Endodermal cell (in vitro differentiated cells): ENCODE measurements at regions not wholly inside any gene's neighbourhood (a gene's known extent, or its start where the extent isn't known, plus 50 kb on each side); places are given as distances from the start of the nearest gene placed in this dataset.
A peak's percentile ranks its signal among the peaks of the same experiment; 100 is the strongest.

Experiments used
- DNase-seq: peaks from one replicate; pipeline ENCODE4 v3.0.0-alpha.2; 2017
- H3K27ac ChIP-seq: 2 replicates; pipeline ENCODE4 v1.5.1; 2013; ENCODE audit warnings: mild to moderate bottlenecking, low read depth, low read length, moderate library complexity
- H3K27me3 ChIP-seq: 2 replicates; pipeline ENCODE4 v1.6.1; 2013; ENCODE audit warnings: mild to moderate bottlenecking, low read length, moderate library complexity; ENCODE audit not compliant: insufficient read depth, control insufficient read depth, poor library complexity, severe bottlenecking
- H3K36me3 ChIP-seq: 2 replicates; pipeline ENCODE4 v1.7.0; 2013; ENCODE audit warnings: mild to moderate bottlenecking, low read length, moderate library complexity; ENCODE audit not compliant: control insufficient read depth, insufficient read depth
- H3K4me1 ChIP-seq: one replicate; pipeline ENCODE4 v1.7.0; 2013; ENCODE audit warnings: low read length; ENCODE audit not compliant: control insufficient read depth, insufficient read depth
- H3K4me3 ChIP-seq: 2 replicates; pipeline ENCODE4 v1.5.1; 2013; ENCODE audit warnings: mild to moderate bottlenecking, low read length, moderate library complexity
- H3K9ac ChIP-seq: 2 replicates; pipeline ENCODE4 v1.6.1; 2013; ENCODE audit warnings: mild to moderate bottlenecking, low read length, moderate library complexity; ENCODE audit not compliant: poor library complexity, severe bottlenecking; ENCODE audit errors: extremely low read depth
- H3K9me3 ChIP-seq: 2 replicates; pipeline ENCODE4 v1.6.1; 2013; ENCODE audit warnings: mild to moderate bottlenecking, low read length, moderate library complexity; ENCODE audit not compliant: control insufficient read depth
- H3K27ac Mint-ChIP-seq: 2 replicates; pipeline ENCODE4 v1.8.0; 2020; ENCODE audit warnings: mixed read lengths
- H3K27me3 Mint-ChIP-seq: 2 replicates; pipeline ENCODE4 v1.8.0; 2021; ENCODE audit warnings: mild to moderate bottlenecking, mixed read lengths; ENCODE audit not compliant: insufficient read depth
- H3K36me3 Mint-ChIP-seq: 2 replicates; pipeline ENCODE4 v1.8.0; 2020; ENCODE audit warnings: low read depth, mixed read lengths
- H3K4me1 Mint-ChIP-seq: 2 replicates; pipeline ENCODE4 v1.8.0; 2020; ENCODE audit warnings: mixed read lengths
- H3K4me3 Mint-ChIP-seq: 2 replicates; pipeline ENCODE4 v1.8.0; 2020; ENCODE audit warnings: mild to moderate bottlenecking, moderate library complexity, mixed read lengths
- H3K9me3 Mint-ChIP-seq: 2 replicates; pipeline ENCODE4 v1.8.0; 2020; ENCODE audit warnings: mild to moderate bottlenecking, mixed read lengths
- CTCF ChIP-seq: fragments of 200-600 bp; sonication (generic); conservative IDR thresholded peaks from 2 replicates; pipeline ENCODE4 v1.5.0; 2021; ENCODE audit warnings: antibody characterized with exemption, mild to moderate bottlenecking
- WGBS, 2 experiments: methylation state at CpG; one replicate each; pipeline versions ENCODE4 v1.1.5 to v1.1.7; 2013; ENCODE audit warnings: missing lambda C conversion rate in 2 of 2, mixed read lengths in 1 of 2; ENCODE audit not compliant: insufficient coverage in 1 of 2, insufficient read length in 1 of 2; 5-methylcytosine and 5-hydroxymethylcytosine counted together

GRCh38 chr13:73428137-73428536 lies 369.3 kb downstream of the KLF5 start:
- Histone ChIP-seq H3K9me3 (no peaks in the 10 kb centered on the region), H3K4me3 (no peak overlapping the region), H3K36me3 (no peaks in the 10 kb centered on the region), H3K9ac (no peak overlapping the region), H3K27ac (no peak overlapping the region), H3K27me3 (no peaks in the 10 kb centered on the region), H3K4me1 (no peaks in the 10 kb centered on the region)
- TF ChIP-seq CTCF = no peak
- no peak for DNase-seq
- Mint-ChIP-seq H3K4me1 (no peaks in the 10 kb centered on the region), H3K9me3 (peaks cover 2% of the 10 kb centered on the region), H3K4me3 (no peak overlapping the region), H3K36me3 (no peaks in the 10 kb centered on the region), H3K27ac (no peak overlapping the region), H3K27me3 (no peaks in the 10 kb centered on the region)
- 82 to 85% methylated on average over 3 of the region's 3 CpGs for WGBS, 2 experiments

GRCh38 chr13:73422973-73423372 lies 364.2 kb downstream of the KLF5 start:
- no peak overlapping the region for H3K4me3 ChIP-seq
- 90% methylated on average over 2 of the region's 2 CpGs; no CpG with 5 or more reads in 1 of the 2 experiments for WGBS, 2 experiments
- H3K36me3 Mint-ChIP-seq = no peaks in the 10 kb centered on the region

GRCh38 chr13:73421310-73421912 lies 362.6 kb downstream of the KLF5 start:
- Mint-ChIP-seq H3K4me3 (no peak overlapping the region), H3K27ac (no peak overlapping the region), H3K27me3 (no peaks in the 10 kb centered on the region), H3K4me1 (peaks cover under 1% of the 10 kb centered on the region), H3K9me3 (peaks cover 4% of the 10 kb centered on the region), H3K36me3 (no peaks in the 10 kb centered on the region)
- H3K9ac ChIP-seq = no peak overlapping the region
- H3K4me3 ChIP-seq = no peak overlapping the region
- whole genome bisulfite sequencing, 2 experiments = 95 to 100% methylated on average over 2 to 7 of the region's 7 CpGs
- DNase-seq = no peak
- H3K27ac ChIP-seq = no peak overlapping the region
- no peaks in the 10 kb centered on the region for H3K4me1 ChIP-seq
- TF ChIP-seq CTCF = no peak
- no peaks in the 10 kb centered on the region for H3K36me3 ChIP-seq
- H3K9me3 ChIP-seq = no peaks in the 10 kb centered on the region
- H3K27me3 ChIP-seq = no peaks in the 10 kb centered on the region

More at GRCh38 chr13:73422973-73423372, 364.2 kb downstream of the KLF5 start:
- Mint-ChIP-seq H3K4me1 (no peaks in the 10 kb centered on the region), H3K27ac (peak overlapping the region; percentile 21), H3K9me3 (no peaks in the 10 kb centered on the region), H3K27me3 (no peaks in the 10 kb centered on the region), H3K4me3 (no peak overlapping the region)
- H3K9me3 ChIP-seq = no peaks in the 10 kb centered on the region
- no peak overlapping the region for H3K9ac ChIP-seq
- no peak for TF ChIP-seq CTCF
- no peaks in the 10 kb centered on the region for H3K36me3 ChIP-seq
- H3K27me3 ChIP-seq = no peaks in the 10 kb centered on the region
- DNase-seq = no peak
- no peaks in the 10 kb centered on the region for H3K4me1 ChIP-seq
- H3K27ac ChIP-seq = no peak overlapping the region
